Endothelial cell of umbilical vein (primary cell): ENCODE measurements at regions not wholly inside any gene's neighbourhood (a gene's known extent, or its start where the extent isn't known, plus 50 kb on each side); places are given as distances from the start of the nearest gene placed in this dataset.

Experiments
- BruUV-seq: library from RNA; stranded (reverse); fragments of 400-500 nt; replicated peaks from 2 replicates; lab custom pipeline; 2021; lab: Mats Ljungman, UMichigan
- CTCF ChIA-PET: fragments of 300-600, 350-600 bp; sonication (Branson Sonifier 250); formaldehyde crosslinking; loops from one replicate; lab custom pipeline; 2021; ENCODE audit warnings: antibody characterized with exemption, inconsistent platforms; lab: Charles Lee
- POLR2A ChIA-PET: fragments of 300-600, 350-600 bp; sonication (Branson Sonifier 250); formaldehyde crosslinking; loops from one replicate; lab custom pipeline; 2021; ENCODE audit warnings: antibody characterized with exemption, inconsistent platforms; lab: Charles Lee
- DNase-seq: peaks from one replicate; pipeline ENCODE4 v3.0.0-alpha.2; 2011; ENCODE audit warnings: low read depth, low spot score
- FAIRE-seq: peaks from 2 replicates; lab custom pipeline; 2011; peaks lifted over from hg19 to GRCh38; lab: Jason Lieb, UNC
- H2AFZ ChIP-seq: 2 replicates; pipeline ENCODE4 v1.6.0; 2012; ENCODE audit warnings: low read depth, low read length, control low read depth, inconsistent platforms
- H3K27ac ChIP-seq: 2 replicates; pipeline ENCODE4 v1.5.1; 2011; ENCODE audit warnings: low read depth, mild to moderate bottlenecking, control low read depth, low read length, moderate library complexity; ENCODE audit not compliant: insufficient read depth
- H3K27me3 ChIP-seq, 2 experiments: 2 replicates each; pipeline versions ENCODE4 v1.6.0 to v1.6.1; 2011; ENCODE audit warnings: low read length in 2 of 2, mixed read lengths in 1 of 2; ENCODE audit not compliant: control insufficient read depth in 2 of 2, insufficient read depth in 2 of 2
- H3K36me3 ChIP-seq, 2 experiments: 2 replicates in 1 of 2; 3 replicates in 1 of 2; pipeline ENCODE4 v1.5.1; 2011; ENCODE audit warnings: low read length in 2 of 2, mild to moderate bottlenecking in 1 of 2, moderate library complexity in 1 of 2; ENCODE audit not compliant: control insufficient read depth in 2 of 2, insufficient read depth in 2 of 2; ENCODE audit errors: extremely low read depth in 1 of 2
- H3K4me1 ChIP-seq: 3 replicates; pipeline ENCODE4 v1.5.1; 2011; ENCODE audit warnings: mild to moderate bottlenecking, low read length; ENCODE audit not compliant: control insufficient read depth, insufficient read depth; ENCODE audit errors: extremely low read depth
- H3K4me2 ChIP-seq: 2 replicates; pipeline ENCODE4 v1.6.1; 2011; ENCODE audit warnings: low read length, control low read depth, mixed read lengths; ENCODE audit not compliant: insufficient read depth
- H3K4me3 ChIP-seq, 3 experiments: fragments of 200-600 bp in 1 of 3; sonication (generic), shearing (Covaris generic) in 1 of 3; replicated peaks in 1 of 3; 2 replicates each; pipeline ENCODE4 v1.5.1; 2011 to 2016; ENCODE audit warnings: control low read depth in 3 of 3, low read length in 3 of 3, mild to moderate bottlenecking in 2 of 3, inconsistent platforms in 1 of 3, low read depth in 1 of 3, moderate library complexity in 1 of 3; ENCODE audit not compliant: insufficient read depth in 1 of 3
- H3K79me2 ChIP-seq: 2 replicates; pipeline ENCODE4 v1.6.0; 2012; ENCODE audit warnings: low read length, inconsistent platforms; ENCODE audit not compliant: control insufficient read depth, insufficient read depth
- H3K9ac ChIP-seq: replicated peaks from 2 replicates; pipeline ENCODE3; 2011; ENCODE audit warnings: low read length, control low read depth; ENCODE audit not compliant: insufficient read depth; ENCODE audit errors: extremely low read depth
- H3K9me1 ChIP-seq: replicated peaks from 3 replicates; pipeline ENCODE4 v1.6.0; 2011; ENCODE audit warnings: mild to moderate bottlenecking, low read length; ENCODE audit not compliant: control insufficient read depth, insufficient read depth; ENCODE audit errors: extremely low read depth
- H3K9me3 ChIP-seq: replicated peaks from 2 replicates; pipeline ENCODE4 v1.5.1; 2012; ENCODE audit warnings: low read length, inconsistent platforms; ENCODE audit not compliant: control insufficient read depth, insufficient read depth
- H4K20me1 ChIP-seq: replicated peaks from 2 replicates; pipeline ENCODE3; 2011; ENCODE audit warnings: mild to moderate bottlenecking, low read length; ENCODE audit not compliant: control insufficient read depth, insufficient read depth; ENCODE audit errors: extremely low read depth
- EZH2 ChIP-seq: IDR thresholded peaks from 2 replicates; pipeline ENCODE4 v1.6.1; 2012; ENCODE audit warnings: borderline replicate concordance, low read depth, mild to moderate bottlenecking, moderate library complexity, low read length, inconsistent platforms; ENCODE audit not compliant: severe bottlenecking
- FOS ChIP-seq: IDR thresholded peaks from 2 replicates; pipeline ENCODE4 v1.6.1; 2011; ENCODE audit warnings: mild to moderate bottlenecking, low read length, moderate library complexity, borderline replicate concordance; ENCODE audit not compliant: insufficient read depth
- GATA2 ChIP-seq: IDR thresholded peaks from 2 replicates; pipeline ENCODE4 v1.7.0; 2011; ENCODE audit warnings: low read depth, mild to moderate bottlenecking, moderate library complexity, mixed read lengths, low read length; ENCODE audit not compliant: insufficient read length, insufficient read depth
- MAX ChIP-seq: IDR thresholded peaks from 2 replicates; pipeline ENCODE4 v1.6.1; 2011; ENCODE audit not compliant: insufficient read depth, insufficient read length
- POLR2A ChIP-seq: IDR thresholded peaks from 2 replicates; pipeline ENCODE4 v1.6.1; 2012; ENCODE audit warnings: low read depth, mild to moderate bottlenecking, control low read depth, low read length
- POLR2AphosphoS5 ChIP-seq: IDR thresholded peaks from 2 replicates; pipeline ENCODE4 v1.6.1; 2012; ENCODE audit warnings: low read depth, mild to moderate bottlenecking, control low read depth, low read length, moderate library complexity; ENCODE audit not compliant: insufficient read depth
- dilution Hi-C: fragments of 300-500 bp; cut with MboI; formaldehyde crosslinking; loops from one replicate; pipeline ENCODE4 v1.15.0; 2019; ENCODE audit warnings: low sequenced_read_pairs; ENCODE audit not compliant: extremely low pct_ligation_motif_present
- intact Hi-C: fragments of 100-400 bp; cut with micrococcal nuclease; formaldehyde crosslinking; loops from one replicate; pipeline ENCODE4 v1.10.0; 2022
- TF ChIP-seq, protein P1 (sequence below), 2 donors: IDR thresholded peaks; 1 replicate in 1 of 2; 2 replicates in 1 of 2; pipeline ENCODE4 v1.5.1; 2011; ENCODE audit warnings: low read length in 2 of 2, mild to moderate bottlenecking in 2 of 2, moderate library complexity in 2 of 2, control low read depth in 1 of 2, inconsistent platforms in 1 of 2, low read depth in 1 of 2; ENCODE audit not compliant: insufficient read depth in 1 of 2; ENCODE audit errors: extremely low read depth in 1 of 2

DNA sequence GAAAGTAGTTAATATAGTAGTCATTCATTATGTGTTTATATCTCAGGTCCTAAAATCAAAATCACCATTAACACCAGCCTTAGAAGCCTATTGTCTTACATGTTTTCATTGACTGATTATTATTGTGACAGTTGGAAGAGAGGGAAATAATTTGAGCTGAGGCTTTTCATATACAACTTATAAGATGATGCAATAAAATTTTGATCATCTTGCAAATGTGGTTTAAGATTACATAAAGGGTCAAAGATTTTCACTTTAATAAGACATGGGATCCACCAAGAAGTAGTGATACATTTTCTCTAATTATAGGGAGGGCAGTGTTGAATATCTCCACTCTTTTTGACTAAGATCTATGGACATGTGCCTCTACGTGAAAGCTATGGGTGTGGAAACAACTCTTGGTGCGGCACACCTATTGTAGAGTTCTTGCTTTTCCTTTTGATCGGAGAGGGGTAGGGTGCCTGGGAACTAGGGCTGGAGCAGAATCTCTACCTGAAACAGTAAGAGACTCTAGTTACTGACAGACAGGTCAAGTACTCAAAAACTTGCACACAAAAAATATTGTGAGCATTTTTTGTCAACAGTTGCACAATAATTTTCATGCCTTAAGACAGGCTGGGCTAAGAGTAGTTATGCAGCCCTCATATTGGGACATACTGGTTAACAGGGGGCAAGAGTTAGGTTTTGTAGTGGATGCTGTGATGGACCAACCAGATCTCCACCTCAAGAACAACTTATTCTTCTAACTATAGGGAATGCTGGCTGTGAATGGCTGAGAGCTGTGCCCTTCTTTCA is 139.3 kb upstream of the FST start:
- H3K4me3 ChIP-seq = no peak overlapping the region
- ChIA-PET POLR2A (no interaction called here), CTCF (no interaction called here)
- no peaks in the 10 kb centered on the region for H3K4me1 ChIP-seq
- no peaks in the 10 kb centered on the region for H3K9me1 ChIP-seq
- no TSS peak for BruUV-seq
- no peaks in the 10 kb centered on the region for H4K20me1 ChIP-seq
- H3K9me3 ChIP-seq = no peaks in the 10 kb centered on the region
- no peaks in the 10 kb centered on the region for H3K79me2 ChIP-seq
- FAIRE-seq = no peak
- H3K4me2 ChIP-seq = no peak overlapping the region
- no peak for DNase-seq
- dilution Hi-C loops = no loop called here
- H3K9ac ChIP-seq = no peak overlapping the region
- H3K27me3 ChIP-seq = no peaks in the 10 kb centered on the region
- no peaks in the 10 kb centered on the region for H3K36me3 ChIP-seq
- TF ChIP-seq GATA2 = no peak
- TF ChIP-seq POLR2AphosphoS5 = no peak
- TF ChIP-seq EZH2 = no peak
- no peak for TF ChIP-seq MAX
- TF ChIP-seq POLR2A = no peak
- TF ChIP-seq, protein P1, sequence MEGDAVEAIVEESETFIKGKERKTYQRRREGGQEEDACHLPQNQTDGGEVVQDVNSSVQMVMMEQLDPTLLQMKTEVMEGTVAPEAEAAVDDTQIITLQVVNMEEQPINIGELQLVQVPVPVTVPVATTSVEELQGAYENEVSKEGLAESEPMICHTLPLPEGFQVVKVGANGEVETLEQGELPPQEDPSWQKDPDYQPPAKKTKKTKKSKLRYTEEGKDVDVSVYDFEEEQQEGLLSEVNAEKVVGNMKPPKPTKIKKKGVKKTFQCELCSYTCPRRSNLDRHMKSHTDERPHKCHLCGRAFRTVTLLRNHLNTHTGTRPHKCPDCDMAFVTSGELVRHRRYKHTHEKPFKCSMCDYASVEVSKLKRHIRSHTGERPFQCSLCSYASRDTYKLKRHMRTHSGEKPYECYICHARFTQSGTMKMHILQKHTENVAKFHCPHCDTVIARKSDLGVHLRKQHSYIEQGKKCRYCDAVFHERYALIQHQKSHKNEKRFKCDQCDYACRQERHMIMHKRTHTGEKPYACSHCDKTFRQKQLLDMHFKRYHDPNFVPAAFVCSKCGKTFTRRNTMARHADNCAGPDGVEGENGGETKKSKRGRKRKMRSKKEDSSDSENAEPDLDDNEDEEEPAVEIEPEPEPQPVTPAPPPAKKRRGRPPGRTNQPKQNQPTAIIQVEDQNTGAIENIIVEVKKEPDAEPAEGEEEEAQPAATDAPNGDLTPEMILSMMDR (IDR thresholded peaks at IDR 0.05; ENCODE audit: extremely low read depth in 1 of 2, insufficient read depth in 1 of 2, low read depth in 1 of 2, low read length in 2 of 2) = no peak
- TF ChIP-seq FOS = no peak
- H3K27ac ChIP-seq = no peak overlapping the region
- H2AFZ ChIP-seq = no peak overlapping the region
- intact Hi-C loops = no loop called here
